WTC11 (cell line): ENCODE measurements at regions not wholly inside any gene's neighbourhood (a gene's known extent, or its start where the extent isn't known, plus 50 kb on each side); places are given as distances from the start of the nearest gene placed in this dataset.

Experiments used
- ATAC-seq: fragments of 200-7000 bp; cut with Tn5 transposase; 2 replicates; pipeline ENCODE4 v1.10.0; 2021; ENCODE audit warnings: mild to moderate bottlenecking, moderate library complexity
- CTCF ChIA-PET: fragments of 300-600 bp; sonication (Branson Sonifier 250); formaldehyde crosslinking; loops from one replicate; lab custom pipeline; 2021; ENCODE audit warnings: antibody characterized with exemption; lab: Charles Lee
- POLR2A ChIA-PET: fragments of 350-600 bp; sonication (Branson Sonifier 250); formaldehyde crosslinking; loops from one replicate; lab custom pipeline; 2021; ENCODE audit warnings: antibody characterized with exemption; lab: Charles Lee
- DNase-seq: peaks from one replicate; pipeline ENCODE4 v3.0.0; 2021; ENCODE audit warnings: low spot score
- H3K27ac Mint-ChIP-seq: 2 replicates; pipeline ENCODE4 v1.8.0; 2021; ENCODE audit warnings: mixed read lengths
- H3K27me3 Mint-ChIP-seq: 2 replicates; pipeline ENCODE4 v1.8.0; 2021; ENCODE audit warnings: low read depth, mild to moderate bottlenecking, moderate library complexity, mixed read lengths
- H3K36me3 Mint-ChIP-seq: 2 replicates; pipeline ENCODE4 v1.8.0; 2021; ENCODE audit warnings: mixed read lengths
- H3K4me1 Mint-ChIP-seq: 2 replicates; pipeline ENCODE4 v1.8.0; 2022; ENCODE audit warnings: mixed read lengths
- H3K4me3 Mint-ChIP-seq: 2 replicates; pipeline ENCODE4 v1.8.0; 2021; ENCODE audit warnings: mild to moderate bottlenecking, moderate library complexity, mixed read lengths
- H3K9me3 Mint-ChIP-seq: 2 replicates; pipeline ENCODE4 v1.8.0; 2021; ENCODE audit warnings: mixed read lengths
- CREB1 ChIP-seq: sonication (generic); formaldehyde crosslinking; IDR thresholded peaks from 2 replicates; pipeline ENCODE4 v1.8.0; 2023; ENCODE audit warnings: mild to moderate bottlenecking, missing genetic modification reagents
- ELF4 ChIP-seq: sonication (generic); formaldehyde crosslinking; IDR thresholded peaks from 2 replicates; pipeline ENCODE4 v1.8.1; 2022; ENCODE audit warnings: low read depth, mild to moderate bottlenecking, moderate library complexity, missing genetic modification reagents
- EMX1 ChIP-seq: fragments of 250-450 bp; sonication (Bioruptor Pico); IDR thresholded peaks from 2 replicates; pipeline ENCODE4 v1.8.0; 2021; ENCODE audit warnings: mild to moderate bottlenecking
- FOXK1 ChIP-seq: sonication (generic); formaldehyde crosslinking; IDR thresholded peaks from 2 replicates; pipeline ENCODE4 v1.8.0; 2022; ENCODE audit warnings: mild to moderate bottlenecking, moderate library complexity, missing genetic modification reagents
- FOXP1 ChIP-seq: sonication (generic); formaldehyde crosslinking; IDR thresholded peaks from 2 replicates; pipeline ENCODE4 v1.8.0; 2022; ENCODE audit warnings: missing genetic modification reagents, mild to moderate bottlenecking, moderate library complexity, borderline replicate concordance
- GRHL2 ChIP-seq: fragments of 250-450 bp; sonication (Bioruptor Pico); IDR thresholded peaks from 2 replicates; pipeline ENCODE4 v1.8.0; 2022; ENCODE audit warnings: mild to moderate bottlenecking, moderate library complexity; ENCODE audit not compliant: insufficient replicate concordance, severe bottlenecking
- MXD4 ChIP-seq: fragments of 250-450 bp; sonication (Bioruptor Pico); IDR thresholded peaks from 2 replicates; pipeline ENCODE4 v1.8.0; 2021; ENCODE audit warnings: mild to moderate bottlenecking, moderate library complexity, borderline replicate concordance
- NFATC4 ChIP-seq: fragments of 250-450 bp; sonication (Bioruptor Pico); IDR thresholded peaks from 2 replicates; pipeline ENCODE4 v1.9.0; 2021; ENCODE audit warnings: mild to moderate bottlenecking
- NFE2L1 ChIP-seq: sonication (generic); formaldehyde crosslinking; IDR thresholded peaks from 2 replicates; pipeline ENCODE4 v1.8.1; 2023; ENCODE audit warnings: missing genetic modification reagents
- OVOL2 ChIP-seq: fragments of 250-450 bp; sonication (Bioruptor Pico); IDR thresholded peaks from 2 replicates; pipeline ENCODE4 v1.9.0; 2021; ENCODE audit warnings: mild to moderate bottlenecking, borderline replicate concordance
- TEAD4 ChIP-seq: sonication (generic); formaldehyde crosslinking; IDR thresholded peaks from 2 replicates; pipeline ENCODE4 v1.8.0; 2022; ENCODE audit warnings: mild to moderate bottlenecking, missing genetic modification reagents
- TF ChIP-seq, protein P1 (sequence below): fragments of 200-600 bp; IDR thresholded peaks from 2 replicates; pipeline ENCODE4 v1.8.0; 2022; ENCODE audit warnings: antibody characterized with exemption
- TF ChIP-seq, protein P2 (sequence below): fragments of 250-450 bp; sonication (Bioruptor Pico); conservative IDR thresholded peaks from 2 replicates; pipeline ENCODE4 v1.9.0; 2021; ENCODE audit warnings: mild to moderate bottlenecking
- TF ChIP-seq, protein P3 (sequence below): fragments of 250-450 bp; sonication (Bioruptor Pico); IDR thresholded peaks from 2 replicates; pipeline ENCODE4 v1.9.0; 2021; ENCODE audit warnings: mild to moderate bottlenecking
- TF ChIP-seq, protein P4 (sequence below): sonication (generic); formaldehyde crosslinking; IDR thresholded peaks from 2 replicates; pipeline ENCODE4 v1.8.0; 2022; ENCODE audit warnings: mild to moderate bottlenecking, missing genetic modification reagents
- TF ChIP-seq, protein P5 (sequence below): sonication (generic); formaldehyde crosslinking; IDR thresholded peaks from 2 replicates; pipeline ENCODE4 v1.8.1; 2023; ENCODE audit warnings: mild to moderate bottlenecking, missing genetic modification reagents
- TF ChIP-seq, protein P6 (sequence below): sonication (generic); formaldehyde crosslinking; IDR thresholded peaks from 2 replicates; pipeline ENCODE4 v1.8.0; 2022; ENCODE audit warnings: mild to moderate bottlenecking, missing genetic modification reagents
- TF ChIP-seq, protein P7 (sequence below): fragments of 250-450 bp; sonication (Bioruptor Pico); IDR thresholded peaks from 2 replicates; pipeline ENCODE4 v1.8.0; 2021; ENCODE audit warnings: mild to moderate bottlenecking

DNA sequence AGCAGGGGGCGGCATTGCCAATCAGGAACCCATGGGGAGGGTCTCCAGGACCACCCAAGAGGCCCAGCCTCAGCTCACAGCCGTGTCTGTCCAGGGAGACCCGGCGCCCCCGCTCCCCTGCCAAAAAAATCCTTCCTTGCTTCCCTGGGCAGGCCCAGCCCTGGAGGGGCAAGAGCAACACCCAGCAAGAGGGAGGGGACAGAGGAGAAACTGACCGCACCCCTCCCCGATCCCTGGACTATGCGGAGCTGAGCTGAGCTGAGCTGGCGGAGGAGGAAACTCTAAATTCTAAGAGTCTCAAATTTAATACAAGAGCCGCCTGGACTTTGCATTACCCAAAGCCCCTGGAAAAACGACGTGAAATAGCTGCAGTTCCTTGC lies 52.0 kb upstream of the SHISAL1 start:
- POLR2A ChIA-PET: no interaction called here
- Mint-ChIP-seq H3K27ac (no peak overlapping the region), H3K9me3 (no peaks in the 10 kb centered on the region), H3K4me1 (no peaks in the 10 kb centered on the region), H3K27me3 (no peaks in the 10 kb centered on the region), H3K4me3 (no peak overlapping the region), H3K36me3 (no peaks in the 10 kb centered on the region)
- no peak for ATAC-seq
- no peak for DNase-seq
- TF ChIP-seq CREB1 (CRISPR knock-in tag): no peak
- TF ChIP-seq, protein P1, sequence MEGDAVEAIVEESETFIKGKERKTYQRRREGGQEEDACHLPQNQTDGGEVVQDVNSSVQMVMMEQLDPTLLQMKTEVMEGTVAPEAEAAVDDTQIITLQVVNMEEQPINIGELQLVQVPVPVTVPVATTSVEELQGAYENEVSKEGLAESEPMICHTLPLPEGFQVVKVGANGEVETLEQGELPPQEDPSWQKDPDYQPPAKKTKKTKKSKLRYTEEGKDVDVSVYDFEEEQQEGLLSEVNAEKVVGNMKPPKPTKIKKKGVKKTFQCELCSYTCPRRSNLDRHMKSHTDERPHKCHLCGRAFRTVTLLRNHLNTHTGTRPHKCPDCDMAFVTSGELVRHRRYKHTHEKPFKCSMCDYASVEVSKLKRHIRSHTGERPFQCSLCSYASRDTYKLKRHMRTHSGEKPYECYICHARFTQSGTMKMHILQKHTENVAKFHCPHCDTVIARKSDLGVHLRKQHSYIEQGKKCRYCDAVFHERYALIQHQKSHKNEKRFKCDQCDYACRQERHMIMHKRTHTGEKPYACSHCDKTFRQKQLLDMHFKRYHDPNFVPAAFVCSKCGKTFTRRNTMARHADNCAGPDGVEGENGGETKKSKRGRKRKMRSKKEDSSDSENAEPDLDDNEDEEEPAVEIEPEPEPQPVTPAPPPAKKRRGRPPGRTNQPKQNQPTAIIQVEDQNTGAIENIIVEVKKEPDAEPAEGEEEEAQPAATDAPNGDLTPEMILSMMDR: no peak
- CTCF ChIA-PET: interaction anchor here (0.6 to 1.0 kb wide), 3 partner anchors 11 to 371 kb away, joined by 3 read pairs; no protein-coding TSS in a partner anchor

DNA sequence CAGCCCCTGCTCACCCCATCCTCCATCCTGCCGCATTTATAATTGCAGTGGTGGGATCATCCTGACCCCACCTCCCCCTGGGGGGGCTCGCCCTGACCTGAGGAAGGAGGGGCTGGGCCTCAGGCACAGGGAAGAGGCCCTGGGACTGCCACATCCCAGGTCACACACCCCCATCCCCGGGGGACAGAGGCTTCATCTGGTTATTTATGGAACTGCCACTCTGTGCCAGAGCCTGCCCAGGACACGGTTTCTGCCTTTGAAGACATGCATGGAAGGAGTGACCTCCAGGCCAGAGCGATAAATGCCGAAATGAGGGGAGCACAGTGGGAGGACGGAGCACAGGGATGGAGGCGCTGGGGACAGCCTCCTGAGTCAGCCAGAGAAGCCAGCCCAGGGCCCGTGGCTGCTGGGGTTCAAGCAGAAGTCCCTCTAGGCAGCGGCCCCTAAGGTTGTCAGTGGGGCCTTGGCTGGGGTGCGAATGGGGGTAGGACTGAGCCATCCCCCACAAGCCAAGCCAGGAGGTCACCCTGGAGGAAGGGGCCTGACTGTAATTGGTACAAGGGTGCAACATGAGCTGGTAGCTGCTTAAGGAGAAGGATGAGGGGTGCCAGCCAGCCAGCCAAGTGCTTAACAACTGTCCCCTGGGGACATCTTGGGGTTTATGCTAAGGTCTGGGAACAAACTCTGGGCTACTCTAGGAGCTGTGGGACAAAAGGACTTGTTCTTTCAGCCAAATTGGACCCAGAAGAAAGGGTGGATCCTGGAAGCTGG lies 51.4 kb upstream of the SHISAL1 start:
- no peak overlapping the region for H3K4me3 Mint-ChIP-seq
- CTCF ChIA-PET: interaction anchor here (0.6 to 1.0 kb wide), 2 partner anchors 68 to 371 kb away, joined by 3 read pairs; no protein-coding TSS in a partner anchor

More for the DNA sequence above, 51.4 kb upstream of the SHISAL1 start:
- ATAC-seq (no peak), DNase-seq (no peak)
- POLR2A ChIA-PET: no interaction called here
- H3K36me3 Mint-ChIP-seq: no peaks in the 10 kb centered on the region
- TF ChIP-seq, protein P2, sequence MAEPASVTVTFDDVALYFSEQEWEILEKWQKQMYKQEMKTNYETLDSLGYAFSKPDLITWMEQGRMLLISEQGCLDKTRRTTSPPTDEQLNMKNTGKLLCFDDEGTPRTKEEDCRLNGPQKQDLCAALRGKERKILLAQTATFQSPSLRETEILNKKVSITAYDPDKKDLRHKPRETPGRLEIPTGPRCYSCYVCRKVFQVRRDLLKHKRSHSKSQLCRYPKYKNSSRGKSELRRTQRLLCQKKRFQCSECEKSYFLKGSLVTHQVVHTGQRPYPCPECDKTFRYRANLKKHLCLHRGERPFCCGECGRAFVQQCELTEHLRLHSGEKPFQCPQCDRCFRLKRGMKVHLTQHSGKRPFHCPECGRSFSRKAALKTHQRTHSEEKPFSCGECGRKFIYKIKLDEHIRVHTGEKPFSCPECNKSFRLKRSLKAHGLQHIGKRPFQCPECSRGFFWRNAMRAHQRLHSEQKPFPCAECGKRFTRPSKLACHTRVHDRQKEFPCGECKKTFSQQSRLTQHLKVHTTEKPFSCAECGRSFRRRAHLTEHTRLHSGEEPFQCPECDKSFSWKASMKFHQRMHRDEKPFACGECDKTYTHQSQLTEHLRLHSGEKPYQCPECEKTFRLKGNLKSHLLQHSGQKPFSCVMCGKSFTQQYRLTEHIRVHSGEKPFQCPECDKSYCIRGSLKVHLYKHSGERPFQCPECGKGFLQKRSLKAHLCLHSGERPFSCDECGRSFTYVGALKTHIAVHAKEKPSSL: no peak
- TF ChIP-seq NFATC4 (CRISPR knock-in tag) (no peak), FOXP1 (CRISPR knock-in tag) (no peak), OVOL2 (no peak), TEAD4 (CRISPR knock-in tag) (no peak), MXD4 (CRISPR knock-in tag) (no peak), FOXK1 (CRISPR knock-in tag) (no peak), ELF4 (CRISPR knock-in tag) (no peak), EMX1 (CRISPR knock-in tag) (no peak), GRHL2 (CRISPR knock-in tag) (no peak), NFE2L1 (no peak)
- TF ChIP-seq, protein P3, sequence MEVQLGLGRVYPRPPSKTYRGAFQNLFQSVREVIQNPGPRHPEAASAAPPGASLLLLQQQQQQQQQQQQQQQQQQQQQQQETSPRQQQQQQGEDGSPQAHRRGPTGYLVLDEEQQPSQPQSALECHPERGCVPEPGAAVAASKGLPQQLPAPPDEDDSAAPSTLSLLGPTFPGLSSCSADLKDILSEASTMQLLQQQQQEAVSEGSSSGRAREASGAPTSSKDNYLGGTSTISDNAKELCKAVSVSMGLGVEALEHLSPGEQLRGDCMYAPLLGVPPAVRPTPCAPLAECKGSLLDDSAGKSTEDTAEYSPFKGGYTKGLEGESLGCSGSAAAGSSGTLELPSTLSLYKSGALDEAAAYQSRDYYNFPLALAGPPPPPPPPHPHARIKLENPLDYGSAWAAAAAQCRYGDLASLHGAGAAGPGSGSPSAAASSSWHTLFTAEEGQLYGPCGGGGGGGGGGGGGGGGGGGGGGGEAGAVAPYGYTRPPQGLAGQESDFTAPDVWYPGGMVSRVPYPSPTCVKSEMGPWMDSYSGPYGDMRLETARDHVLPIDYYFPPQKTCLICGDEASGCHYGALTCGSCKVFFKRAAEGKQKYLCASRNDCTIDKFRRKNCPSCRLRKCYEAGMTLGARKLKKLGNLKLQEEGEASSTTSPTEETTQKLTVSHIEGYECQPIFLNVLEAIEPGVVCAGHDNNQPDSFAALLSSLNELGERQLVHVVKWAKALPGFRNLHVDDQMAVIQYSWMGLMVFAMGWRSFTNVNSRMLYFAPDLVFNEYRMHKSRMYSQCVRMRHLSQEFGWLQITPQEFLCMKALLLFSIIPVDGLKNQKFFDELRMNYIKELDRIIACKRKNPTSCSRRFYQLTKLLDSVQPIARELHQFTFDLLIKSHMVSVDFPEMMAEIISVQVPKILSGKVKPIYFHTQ (CRISPR knock-in tag): no peak
- TF ChIP-seq, protein P4, sequence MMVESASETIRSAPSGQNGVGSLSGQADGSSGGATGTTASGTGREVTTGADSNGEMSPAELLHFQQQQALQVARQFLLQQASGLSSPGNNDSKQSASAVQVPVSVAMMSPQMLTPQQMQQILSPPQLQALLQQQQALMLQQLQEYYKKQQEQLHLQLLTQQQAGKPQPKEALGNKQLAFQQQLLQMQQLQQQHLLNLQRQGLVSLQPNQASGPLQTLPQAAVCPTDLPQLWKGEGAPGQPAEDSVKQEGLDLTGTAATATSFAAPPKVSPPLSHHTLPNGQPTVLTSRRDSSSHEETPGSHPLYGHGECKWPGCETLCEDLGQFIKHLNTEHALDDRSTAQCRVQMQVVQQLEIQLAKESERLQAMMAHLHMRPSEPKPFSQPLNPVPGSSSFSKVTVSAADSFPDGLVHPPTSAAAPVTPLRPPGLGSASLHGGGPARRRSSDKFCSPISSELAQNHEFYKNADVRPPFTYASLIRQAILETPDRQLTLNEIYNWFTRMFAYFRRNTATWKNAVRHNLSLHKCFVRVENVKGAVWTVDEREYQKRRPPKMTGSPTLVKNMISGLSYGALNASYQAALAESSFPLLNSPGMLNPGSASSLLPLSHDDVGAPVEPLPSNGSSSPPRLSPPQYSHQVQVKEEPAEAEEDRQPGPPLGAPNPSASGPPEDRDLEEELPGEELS (CRISPR knock-in tag): no peak
- TF ChIP-seq, protein P5, sequence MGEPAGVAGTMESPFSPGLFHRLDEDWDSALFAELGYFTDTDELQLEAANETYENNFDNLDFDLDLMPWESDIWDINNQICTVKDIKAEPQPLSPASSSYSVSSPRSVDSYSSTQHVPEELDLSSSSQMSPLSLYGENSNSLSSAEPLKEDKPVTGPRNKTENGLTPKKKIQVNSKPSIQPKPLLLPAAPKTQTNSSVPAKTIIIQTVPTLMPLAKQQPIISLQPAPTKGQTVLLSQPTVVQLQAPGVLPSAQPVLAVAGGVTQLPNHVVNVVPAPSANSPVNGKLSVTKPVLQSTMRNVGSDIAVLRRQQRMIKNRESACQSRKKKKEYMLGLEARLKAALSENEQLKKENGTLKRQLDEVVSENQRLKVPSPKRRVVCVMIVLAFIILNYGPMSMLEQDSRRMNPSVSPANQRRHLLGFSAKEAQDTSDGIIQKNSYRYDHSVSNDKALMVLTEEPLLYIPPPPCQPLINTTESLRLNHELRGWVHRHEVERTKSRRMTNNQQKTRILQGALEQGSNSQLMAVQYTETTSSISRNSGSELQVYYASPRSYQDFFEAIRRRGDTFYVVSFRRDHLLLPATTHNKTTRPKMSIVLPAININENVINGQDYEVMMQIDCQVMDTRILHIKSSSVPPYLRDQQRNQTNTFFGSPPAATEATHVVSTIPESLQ (CRISPR knock-in tag): no peak
- TF ChIP-seq, protein P6, sequence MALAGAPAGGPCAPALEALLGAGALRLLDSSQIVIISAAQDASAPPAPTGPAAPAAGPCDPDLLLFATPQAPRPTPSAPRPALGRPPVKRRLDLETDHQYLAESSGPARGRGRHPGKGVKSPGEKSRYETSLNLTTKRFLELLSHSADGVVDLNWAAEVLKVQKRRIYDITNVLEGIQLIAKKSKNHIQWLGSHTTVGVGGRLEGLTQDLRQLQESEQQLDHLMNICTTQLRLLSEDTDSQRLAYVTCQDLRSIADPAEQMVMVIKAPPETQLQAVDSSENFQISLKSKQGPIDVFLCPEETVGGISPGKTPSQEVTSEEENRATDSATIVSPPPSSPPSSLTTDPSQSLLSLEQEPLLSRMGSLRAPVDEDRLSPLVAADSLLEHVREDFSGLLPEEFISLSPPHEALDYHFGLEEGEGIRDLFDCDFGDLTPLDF: no peak
- TF ChIP-seq, protein P7, sequence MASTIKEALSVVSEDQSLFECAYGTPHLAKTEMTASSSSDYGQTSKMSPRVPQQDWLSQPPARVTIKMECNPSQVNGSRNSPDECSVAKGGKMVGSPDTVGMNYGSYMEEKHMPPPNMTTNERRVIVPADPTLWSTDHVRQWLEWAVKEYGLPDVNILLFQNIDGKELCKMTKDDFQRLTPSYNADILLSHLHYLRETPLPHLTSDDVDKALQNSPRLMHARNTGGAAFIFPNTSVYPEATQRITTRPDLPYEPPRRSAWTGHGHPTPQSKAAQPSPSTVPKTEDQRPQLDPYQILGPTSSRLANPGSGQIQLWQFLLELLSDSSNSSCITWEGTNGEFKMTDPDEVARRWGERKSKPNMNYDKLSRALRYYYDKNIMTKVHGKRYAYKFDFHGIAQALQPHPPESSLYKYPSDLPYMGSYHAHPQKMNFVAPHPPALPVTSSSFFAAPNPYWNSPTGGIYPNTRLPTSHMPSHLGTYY (CRISPR knock-in tag): no peak
- no peaks in the 10 kb centered on the region for H3K9me3 Mint-ChIP-seq
- no peaks in the 10 kb centered on the region for H3K27me3 Mint-ChIP-seq
- H3K27ac Mint-ChIP-seq: no peak overlapping the region
- H3K4me1 Mint-ChIP-seq: no peaks in the 10 kb centered on the region
